ENCODE measurements at regions not wholly inside any gene's neighbourhood (a gene's known extent, or its start where the extent isn't known, plus 50 kb on each side); places are given as distances from the start of the nearest gene placed in this dataset.

GRCh38 chr3:6091262-6091661 lies 769.7 kb upstream of the GRM7 start:
- Histone ChIP-seq H3K9me3 (ENCODE audit: insufficient read depth, low read length, severe bottlenecking) (no peaks in the 10 kb centered on the region), H2AFZ (ENCODE audit: low read depth, low read length) (no peak overlapping the region), H3K27me3 (ENCODE audit: insufficient read depth, low read length, poor library complexity) (peaks cover 2% of the 10 kb centered on the region), H3K4me3 (ENCODE audit: low read depth in 1 of 2, low read length in 2 of 2) (no peak overlapping the region), H3K9ac (ENCODE audit: low read depth, low read length) (no peak overlapping the region), H3K4me1 (ENCODE audit: insufficient read depth, low read length) (no peaks in the 10 kb centered on the region), H3K79me2 (ENCODE audit: insufficient read depth, low read length) (no peaks in the 10 kb centered on the region), H3K27ac (ENCODE audit: low read length) (no peak overlapping the region), H3K4me2 (ENCODE audit: insufficient read depth, low read length) (no peak overlapping the region), H3K36me3 (ENCODE audit: insufficient read depth, low read length) (no peaks in the 10 kb centered on the region), H4K20me1 (ENCODE audit: insufficient read depth, low read length) (no peaks in the 10 kb centered on the region)
- ATAC-seq (ENCODE audit: insufficient read depth, low read depth) (no peak), DNase-seq (no peak)
- no peak for TF ChIP-seq EZH2 (IDR thresholded peaks at IDR 0.05; ENCODE audit: borderline replicate concordance, low read depth, low read length, severe bottlenecking)
- TF ChIP-seq CTCF (IDR thresholded peaks at IDR 0.05; ENCODE audit: borderline replicate concordance, extremely low read depth, low read length, poor library complexity, severe bottlenecking): no peak

GRCh38 chr3:6095006-6095405 lies 765.9 kb upstream of the GRM7 start:
- no peak overlapping the region for H3K27ac ChIP-seq (ENCODE audit: low read length)
- H3K27me3 ChIP-seq (ENCODE audit: insufficient read depth, low read length, poor library complexity): no peaks in the 10 kb centered on the region
- no peaks in the 10 kb centered on the region for H4K20me1 ChIP-seq (ENCODE audit: insufficient read depth, low read length)
- no peaks in the 10 kb centered on the region for H3K36me3 ChIP-seq (ENCODE audit: insufficient read depth, low read length)
- H3K4me1 ChIP-seq (ENCODE audit: insufficient read depth, low read length): no peaks in the 10 kb centered on the region
- H2AFZ ChIP-seq (ENCODE audit: low read depth, low read length): no peak overlapping the region
- no peak overlapping the region for H3K4me3 ChIP-seq (ENCODE audit: low read depth in 1 of 2, low read length in 2 of 2)
- DNase-seq (no peak), ATAC-seq (ENCODE audit: insufficient read depth, low read depth) (no peak)
- TF ChIP-seq EZH2 (IDR thresholded peaks at IDR 0.05; ENCODE audit: borderline replicate concordance, low read depth, low read length, severe bottlenecking) (no peak), CTCF (IDR thresholded peaks at IDR 0.05; ENCODE audit: borderline replicate concordance, extremely low read depth, low read length, poor library complexity, severe bottlenecking) (no peak)
- H3K79me2 ChIP-seq (ENCODE audit: insufficient read depth, low read length): no peaks in the 10 kb centered on the region
- H3K4me2 ChIP-seq (ENCODE audit: insufficient read depth, low read length): no peak overlapping the region
- no peaks in the 10 kb centered on the region for H3K9me3 ChIP-seq (ENCODE audit: insufficient read depth, low read length, severe bottlenecking)
- H3K9ac ChIP-seq (ENCODE audit: low read depth, low read length): no peak overlapping the region

GRCh38 chr3:6097021-6097420 lies 763.9 kb upstream of the GRM7 start:
- TF ChIP-seq CTCF (IDR thresholded peaks at IDR 0.05; ENCODE audit: borderline replicate concordance, extremely low read depth, low read length, poor library complexity, severe bottlenecking) (no peak), EZH2 (IDR thresholded peaks at IDR 0.05; ENCODE audit: borderline replicate concordance, low read depth, low read length, severe bottlenecking) (no peak)
- no peak for ATAC-seq (ENCODE audit: insufficient read depth, low read depth)
- Histone ChIP-seq H3K36me3 (ENCODE audit: insufficient read depth, low read length) (no peaks in the 10 kb centered on the region), H3K79me2 (ENCODE audit: insufficient read depth, low read length) (no peaks in the 10 kb centered on the region), H3K27me3 (ENCODE audit: insufficient read depth, low read length, poor library complexity) (no peaks in the 10 kb centered on the region), H3K9me3 (ENCODE audit: insufficient read depth, low read length, severe bottlenecking) (no peaks in the 10 kb centered on the region), H2AFZ (ENCODE audit: low read depth, low read length) (no peak overlapping the region), H3K4me1 (ENCODE audit: insufficient read depth, low read length) (no peaks in the 10 kb centered on the region), H3K27ac (ENCODE audit: low read length) (no peak overlapping the region), H3K4me2 (ENCODE audit: insufficient read depth, low read length) (no peak overlapping the region), H3K9ac (ENCODE audit: low read depth, low read length) (no peak overlapping the region), H3K4me3 (ENCODE audit: low read depth in 1 of 2, low read length in 2 of 2) (no peak overlapping the region), H4K20me1 (ENCODE audit: insufficient read depth, low read length) (no peaks in the 10 kb centered on the region)
- DNase-seq: no peak

- ATAC-seq (ENCODE audit: insufficient read depth, low read depth) (no peak), DNase-seq (no peak)
- H4K20me1 ChIP-seq (ENCODE audit: insufficient read depth, low read length): no peaks in the 10 kb centered on the region
- TF ChIP-seq CTCF (IDR thresholded peaks at IDR 0.05; ENCODE audit: borderline replicate concordance, extremely low read depth, low read length, poor library complexity, severe bottlenecking) (no peak), EZH2 (IDR thresholded peaks at IDR 0.05; ENCODE audit: borderline replicate concordance, low read depth, low read length, severe bottlenecking) (no peak)
- no peaks in the 10 kb centered on the region for H3K4me1 ChIP-seq (ENCODE audit: insufficient read depth, low read length)
- H3K27me3 ChIP-seq (ENCODE audit: insufficient read depth, low read length, poor library complexity): no peaks in the 10 kb centered on the region
- H3K79me2 ChIP-seq (ENCODE audit: insufficient read depth, low read length): no peaks in the 10 kb centered on the region
- H3K9ac ChIP-seq (ENCODE audit: low read depth, low read length): no peak overlapping the region
- no peak overlapping the region for H3K27ac ChIP-seq (ENCODE audit: low read length)
- H3K4me2 ChIP-seq (ENCODE audit: insufficient read depth, low read length): no peak overlapping the region
- H3K9me3 ChIP-seq (ENCODE audit: insufficient read depth, low read length, severe bottlenecking): no peaks in the 10 kb centered on the region
- no peak overlapping the region for H3K4me3 ChIP-seq (ENCODE audit: low read depth in 1 of 2, low read length in 2 of 2)
- no peaks in the 10 kb centered on the region for H3K36me3 ChIP-seq (ENCODE audit: insufficient read depth, low read length)
- H2AFZ ChIP-seq (ENCODE audit: low read depth, low read length): no peak overlapping the region
Measured at GRCh38 chr3:6097556-6097955, 763.4 kb upstream of the GRM7 start.

All from DND-41 (cell line).